Fibroblast of gingiva (primary cell): ENCODE measurements at regions not wholly inside any gene's neighbourhood (a gene's known extent, or its start where the extent isn't known, plus 50 kb on each side); places are given as distances from the start of the nearest gene placed in this dataset.
"Not testable (repeated sequence)": the region's sequence is repeated elsewhere in the genome, so short reads cannot be mapped to it uniquely, and the experiment has no call there.

ENCODE experiments used
- DNase-seq: peaks from one replicate; pipeline ENCODE4 v3.0.0-alpha.2; 2011; ENCODE audit warnings: low read depth

GRCh38 chr3:20395692-20396091, 209.7 kb upstream of the SGO1 start:
- DNase-seq: no peak

GRCh38 chr3:20394243-20394642, 208.2 kb upstream of the SGO1 start:
- DNase-seq: no peak

GRCh38 chr3:20391644-20392043, 205.6 kb upstream of the SGO1 start:
- DNase-seq: no peak

GRCh38 chr3:20388971-20389370, 203.0 kb upstream of the SGO1 start:
- no peak for DNase-seq

- no peak for DNase-seq
Measured at GRCh38 chr3:20380295-20380694, 194.3 kb upstream of the SGO1 start.

GRCh38 chr3:20378315-20378714, 192.3 kb upstream of the SGO1 start:
- DNase-seq: no peak

- no peak for DNase-seq
Measured at GRCh38 chr3:20376665-20377217, 190.7 kb upstream of the SGO1 start.

- no peak for DNase-seq
Measured at GRCh38 chr3:20375302-20375701, 189.3 kb upstream of the SGO1 start.

GRCh38 chr3:20370273-20371063, 184.5 kb upstream of the SGO1 start:
- DNase-seq: not testable (repeated sequence)

- DNase-seq: no peak
Measured at GRCh38 chr3:20361000-20361399, 175.0 kb upstream of the SGO1 start.

GRCh38 chr3:20353286-20353685, 167.3 kb upstream of the SGO1 start:
- DNase-seq: no peak

GRCh38 chr3:20352546-20353179, 166.7 kb upstream of the SGO1 start:
- DNase-seq: no peak

GRCh38 chr3:20350449-20350848, 164.4 kb upstream of the SGO1 start:
- no peak for DNase-seq

- DNase-seq: no peak
Measured at GRCh38 chr3:20346916-20347315, 160.9 kb upstream of the SGO1 start.

- DNase-seq: no peak
Measured at GRCh38 chr3:20346369-20346768, 160.4 kb upstream of the SGO1 start.

- no peak for DNase-seq
Measured at GRCh38 chr3:20344400-20344959, 158.5 kb upstream of the SGO1 start.

- DNase-seq: no peak
Measured at GRCh38 chr3:20343790-20344189, 157.8 kb upstream of the SGO1 start.

GRCh38 chr3:20340324-20340928, 154.4 kb upstream of the SGO1 start:
- peak; percentile 36 for DNase-seq

GRCh38 chr3:20336572-20336971, 150.6 kb upstream of the SGO1 start:
- no peak for DNase-seq

- no peak for DNase-seq
Measured at GRCh38 chr3:20334842-20335241, 148.8 kb upstream of the SGO1 start.

- DNase-seq: no peak
Measured at GRCh38 chr3:20327889-20328288, 141.9 kb upstream of the SGO1 start.

- no peak for DNase-seq
Measured at GRCh38 chr3:20326541-20326940, 140.5 kb upstream of the SGO1 start.

- no peak for DNase-seq
Measured at GRCh38 chr3:20325563-20325962, 139.6 kb upstream of the SGO1 start.
